Endothelial cell of umbilical vein (primary cell): ENCODE measurements at regions not wholly inside any gene's neighbourhood (a gene's known extent, or its start where the extent isn't known, plus 50 kb on each side); places are given as distances from the start of the nearest gene placed in this dataset.

Experiments
- BruUV-seq: library from RNA; stranded (reverse); fragments of 400-500 nt; replicated peaks from 2 replicates; lab custom pipeline; 2021; lab: Mats Ljungman, UMichigan
- CTCF ChIA-PET: fragments of 300-600, 350-600 bp; sonication (Branson Sonifier 250); formaldehyde crosslinking; loops from one replicate; lab custom pipeline; 2021; ENCODE audit warnings: antibody characterized with exemption, inconsistent platforms; lab: Charles Lee
- POLR2A ChIA-PET: fragments of 300-600, 350-600 bp; sonication (Branson Sonifier 250); formaldehyde crosslinking; loops from one replicate; lab custom pipeline; 2021; ENCODE audit warnings: antibody characterized with exemption, inconsistent platforms; lab: Charles Lee
- DNase-seq: peaks from one replicate; pipeline ENCODE4 v3.0.0-alpha.2; 2011; ENCODE audit warnings: low read depth, low spot score
- FAIRE-seq: peaks from 2 replicates; lab custom pipeline; 2011; peaks lifted over from hg19 to GRCh38; lab: Jason Lieb, UNC
- H2AFZ ChIP-seq: 2 replicates; pipeline ENCODE4 v1.6.0; 2012; ENCODE audit warnings: low read depth, low read length, control low read depth, inconsistent platforms
- H3K27ac ChIP-seq: 2 replicates; pipeline ENCODE4 v1.5.1; 2011; ENCODE audit warnings: low read depth, mild to moderate bottlenecking, control low read depth, low read length, moderate library complexity; ENCODE audit not compliant: insufficient read depth
- H3K27me3 ChIP-seq, 2 experiments: 2 replicates each; pipeline versions ENCODE4 v1.6.0 to v1.6.1; 2011; ENCODE audit warnings: low read length in 2 of 2, mixed read lengths in 1 of 2; ENCODE audit not compliant: control insufficient read depth in 2 of 2, insufficient read depth in 2 of 2
- H3K36me3 ChIP-seq, 2 experiments: 2 replicates in 1 of 2; 3 replicates in 1 of 2; pipeline ENCODE4 v1.5.1; 2011; ENCODE audit warnings: low read length in 2 of 2, mild to moderate bottlenecking in 1 of 2, moderate library complexity in 1 of 2; ENCODE audit not compliant: control insufficient read depth in 2 of 2, insufficient read depth in 2 of 2; ENCODE audit errors: extremely low read depth in 1 of 2
- H3K4me1 ChIP-seq: 3 replicates; pipeline ENCODE4 v1.5.1; 2011; ENCODE audit warnings: mild to moderate bottlenecking, low read length; ENCODE audit not compliant: control insufficient read depth, insufficient read depth; ENCODE audit errors: extremely low read depth
- H3K4me2 ChIP-seq: 2 replicates; pipeline ENCODE4 v1.6.1; 2011; ENCODE audit warnings: low read length, control low read depth, mixed read lengths; ENCODE audit not compliant: insufficient read depth
- H3K4me3 ChIP-seq, 3 experiments: fragments of 200-600 bp in 1 of 3; sonication (generic), shearing (Covaris generic) in 1 of 3; replicated peaks in 1 of 3; 2 replicates each; pipeline ENCODE4 v1.5.1; 2011 to 2016; ENCODE audit warnings: control low read depth in 3 of 3, low read length in 3 of 3, mild to moderate bottlenecking in 2 of 3, inconsistent platforms in 1 of 3, low read depth in 1 of 3, moderate library complexity in 1 of 3; ENCODE audit not compliant: insufficient read depth in 1 of 3
- H3K79me2 ChIP-seq: 2 replicates; pipeline ENCODE4 v1.6.0; 2012; ENCODE audit warnings: low read length, inconsistent platforms; ENCODE audit not compliant: control insufficient read depth, insufficient read depth
- H3K9ac ChIP-seq: replicated peaks from 2 replicates; pipeline ENCODE3; 2011; ENCODE audit warnings: low read length, control low read depth; ENCODE audit not compliant: insufficient read depth; ENCODE audit errors: extremely low read depth
- H3K9me1 ChIP-seq: replicated peaks from 3 replicates; pipeline ENCODE4 v1.6.0; 2011; ENCODE audit warnings: mild to moderate bottlenecking, low read length; ENCODE audit not compliant: control insufficient read depth, insufficient read depth; ENCODE audit errors: extremely low read depth
- H3K9me3 ChIP-seq: replicated peaks from 2 replicates; pipeline ENCODE4 v1.5.1; 2012; ENCODE audit warnings: low read length, inconsistent platforms; ENCODE audit not compliant: control insufficient read depth, insufficient read depth
- H4K20me1 ChIP-seq: replicated peaks from 2 replicates; pipeline ENCODE3; 2011; ENCODE audit warnings: mild to moderate bottlenecking, low read length; ENCODE audit not compliant: control insufficient read depth, insufficient read depth; ENCODE audit errors: extremely low read depth
- EZH2 ChIP-seq: IDR thresholded peaks from 2 replicates; pipeline ENCODE4 v1.6.1; 2012; ENCODE audit warnings: borderline replicate concordance, low read depth, mild to moderate bottlenecking, moderate library complexity, low read length, inconsistent platforms; ENCODE audit not compliant: severe bottlenecking
- FOS ChIP-seq: IDR thresholded peaks from 2 replicates; pipeline ENCODE4 v1.6.1; 2011; ENCODE audit warnings: mild to moderate bottlenecking, low read length, moderate library complexity, borderline replicate concordance; ENCODE audit not compliant: insufficient read depth
- GATA2 ChIP-seq: IDR thresholded peaks from 2 replicates; pipeline ENCODE4 v1.7.0; 2011; ENCODE audit warnings: low read depth, mild to moderate bottlenecking, moderate library complexity, mixed read lengths, low read length; ENCODE audit not compliant: insufficient read length, insufficient read depth
- JUN ChIP-seq: IDR thresholded peaks from 2 replicates; pipeline ENCODE4 v1.6.1; 2011; ENCODE audit warnings: borderline replicate concordance, low read depth; ENCODE audit not compliant: insufficient read length, insufficient read depth
- MYC ChIP-seq: IDR thresholded peaks from one replicate; pipeline ENCODE4 v1.6.1; 2011; ENCODE audit warnings: mild to moderate bottlenecking, low read depth, low read length
- POLR2A ChIP-seq: IDR thresholded peaks from 2 replicates; pipeline ENCODE4 v1.6.1; 2012; ENCODE audit warnings: low read depth, mild to moderate bottlenecking, control low read depth, low read length
- dilution Hi-C: fragments of 300-500 bp; cut with MboI; formaldehyde crosslinking; loops from one replicate; pipeline ENCODE4 v1.15.0; 2019; ENCODE audit warnings: low sequenced_read_pairs; ENCODE audit not compliant: extremely low pct_ligation_motif_present
- intact Hi-C: fragments of 100-400 bp; cut with micrococcal nuclease; formaldehyde crosslinking; loops from one replicate; pipeline ENCODE4 v1.10.0; 2022
- TF ChIP-seq, protein P1 (sequence below), 2 donors: IDR thresholded peaks; 1 replicate in 1 of 2; 2 replicates in 1 of 2; pipeline ENCODE4 v1.5.1; 2011; ENCODE audit warnings: low read length in 2 of 2, mild to moderate bottlenecking in 2 of 2, moderate library complexity in 2 of 2, control low read depth in 1 of 2, inconsistent platforms in 1 of 2, low read depth in 1 of 2; ENCODE audit not compliant: insufficient read depth in 1 of 2; ENCODE audit errors: extremely low read depth in 1 of 2

DNA sequence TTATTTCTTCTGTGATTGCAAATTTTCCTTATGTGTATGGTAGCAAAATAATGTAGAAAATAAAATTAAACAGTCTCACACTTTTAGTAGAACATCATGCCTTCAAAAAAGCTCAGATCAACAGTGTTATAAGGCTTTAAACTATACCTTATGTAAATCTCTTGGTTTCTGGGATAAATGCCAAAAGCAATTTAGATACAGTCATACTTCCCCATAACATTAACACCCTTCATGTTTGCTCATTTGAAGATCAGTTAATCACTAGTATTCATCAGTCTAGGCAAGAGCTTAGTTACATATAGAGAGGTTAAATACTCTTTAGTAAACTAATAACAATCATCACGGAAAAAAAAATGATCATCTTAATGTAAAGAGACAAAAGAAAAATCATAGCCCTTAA is 421.8 kb upstream of the ANO3 start:
- H2AFZ ChIP-seq = no peak overlapping the region
- intact Hi-C loops = no loop called here
- no peak overlapping the region for H3K4me2 ChIP-seq
- H3K9me1 ChIP-seq = no peaks in the 10 kb centered on the region
- no peaks in the 10 kb centered on the region for H4K20me1 ChIP-seq
- no peaks in the 10 kb centered on the region for H3K4me1 ChIP-seq
- H3K27ac ChIP-seq = no peak overlapping the region
- ChIA-PET POLR2A (no interaction called here), CTCF (no interaction called here)
- H3K79me2 ChIP-seq = no peaks in the 10 kb centered on the region
- no TSS peak for BruUV-seq
- TF ChIP-seq MYC (no peak), JUN (no peak), FOS (no peak), EZH2 (no peak), POLR2A (no peak)
- no peak overlapping the region for H3K9ac ChIP-seq
- no peaks in the 10 kb centered on the region for H3K9me3 ChIP-seq
- dilution Hi-C loops = no loop called here
- peak; percentile 27 for DNase-seq
- H3K36me3 ChIP-seq = no peaks in the 10 kb centered on the region
- H3K4me3 ChIP-seq = no peak overlapping the region
- H3K27me3 ChIP-seq = no peaks in the 10 kb centered on the region
- FAIRE-seq = no peak

DNA sequence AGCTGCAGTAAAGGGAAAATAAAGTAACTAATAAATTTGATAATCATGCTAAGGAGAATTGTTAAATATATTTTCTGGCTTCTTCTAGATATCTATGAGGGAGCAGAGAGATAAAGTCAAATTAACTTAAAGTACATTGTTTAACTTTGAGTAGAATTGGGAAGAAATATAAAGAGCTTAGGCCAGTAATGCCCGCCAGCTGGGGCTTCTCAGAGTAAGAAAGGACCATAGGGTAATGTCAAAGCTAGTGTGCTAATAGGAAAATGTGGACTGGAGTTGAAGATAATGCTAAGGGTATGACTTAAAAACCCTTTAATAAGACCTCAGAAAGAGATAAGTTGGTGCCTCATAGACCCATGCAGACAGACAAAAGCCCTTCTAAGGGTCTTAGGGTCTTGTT is 411.6 kb upstream of the ANO3 start:
- TF ChIP-seq MYC (no peak), POLR2A (no peak), EZH2 (no peak), GATA2 (no peak)
- TF ChIP-seq, protein P1, sequence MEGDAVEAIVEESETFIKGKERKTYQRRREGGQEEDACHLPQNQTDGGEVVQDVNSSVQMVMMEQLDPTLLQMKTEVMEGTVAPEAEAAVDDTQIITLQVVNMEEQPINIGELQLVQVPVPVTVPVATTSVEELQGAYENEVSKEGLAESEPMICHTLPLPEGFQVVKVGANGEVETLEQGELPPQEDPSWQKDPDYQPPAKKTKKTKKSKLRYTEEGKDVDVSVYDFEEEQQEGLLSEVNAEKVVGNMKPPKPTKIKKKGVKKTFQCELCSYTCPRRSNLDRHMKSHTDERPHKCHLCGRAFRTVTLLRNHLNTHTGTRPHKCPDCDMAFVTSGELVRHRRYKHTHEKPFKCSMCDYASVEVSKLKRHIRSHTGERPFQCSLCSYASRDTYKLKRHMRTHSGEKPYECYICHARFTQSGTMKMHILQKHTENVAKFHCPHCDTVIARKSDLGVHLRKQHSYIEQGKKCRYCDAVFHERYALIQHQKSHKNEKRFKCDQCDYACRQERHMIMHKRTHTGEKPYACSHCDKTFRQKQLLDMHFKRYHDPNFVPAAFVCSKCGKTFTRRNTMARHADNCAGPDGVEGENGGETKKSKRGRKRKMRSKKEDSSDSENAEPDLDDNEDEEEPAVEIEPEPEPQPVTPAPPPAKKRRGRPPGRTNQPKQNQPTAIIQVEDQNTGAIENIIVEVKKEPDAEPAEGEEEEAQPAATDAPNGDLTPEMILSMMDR (IDR thresholded peaks at IDR 0.05; ENCODE audit: extremely low read depth in 1 of 2, insufficient read depth in 1 of 2, low read depth in 1 of 2, low read length in 2 of 2) = no peak
- intact Hi-C loops (no loop called here), dilution Hi-C loops (no loop called here)
- Histone ChIP-seq H3K9me3 (no peaks in the 10 kb centered on the region), H3K79me2 (no peaks in the 10 kb centered on the region), H3K9ac (no peak overlapping the region), H3K4me1 (no peaks in the 10 kb centered on the region), H3K27ac (no peak overlapping the region), H3K27me3 (no peaks in the 10 kb centered on the region), H3K9me1 (no peaks in the 10 kb centered on the region), H4K20me1 (no peaks in the 10 kb centered on the region), H3K36me3 (no peaks in the 10 kb centered on the region), H3K4me3 (no peak overlapping the region), H2AFZ (no peak overlapping the region), H3K4me2 (no peak overlapping the region)
- ChIA-PET POLR2A (no interaction called here), CTCF (no interaction called here)
- no TSS peak for BruUV-seq
- DNase-seq (no peak), FAIRE-seq (no peak)
